Small intestine (tissue), 7 donors: ENCODE measurements at regions not wholly inside any gene's neighbourhood (a gene's known extent, or its start where the extent isn't known, plus 50 kb on each side); places are given as distances from the start of the nearest gene placed in this dataset.
"Not testable (repeated sequence)": the region's sequence is repeated elsewhere in the genome, so short reads cannot be mapped to it uniquely, and the experiment has no call there.

ENCODE experiments used
- DNase-seq, 2 donors: peaks; one replicate each; pipeline versions ENCODE4 v3.0.0 to v3.0.0-alpha.2; 2013
- FAIRE-seq: peaks from 2 replicates; lab custom pipeline; 2012; peaks lifted over from hg19 to GRCh38; lab: Jason Lieb, UNC
- H3K27ac ChIP-seq, 3 donors: one replicate each; pipeline ENCODE4 v1.5.1; 2013; ENCODE audit warnings: low read length in 2 of 3, mild to moderate bottlenecking in 2 of 3, control low read depth in 1 of 3, inconsistent platforms in 1 of 3, low read depth in 1 of 3, moderate library complexity in 1 of 3
- H3K27me3 ChIP-seq, 3 donors: one replicate each; pipeline ENCODE4 v1.6.1; 2013; ENCODE audit warnings: low read length in 3 of 3, inconsistent platforms in 1 of 3; ENCODE audit not compliant: control insufficient read depth in 3 of 3, insufficient read depth in 3 of 3
- H3K36me3 ChIP-seq, 3 donors: one replicate each; pipeline ENCODE4 v1.6.1; 2013; ENCODE audit warnings: low read length in 3 of 3, inconsistent platforms in 1 of 3, low read depth in 1 of 3, mild to moderate bottlenecking in 1 of 3, moderate library complexity in 1 of 3; ENCODE audit not compliant: control insufficient read depth in 3 of 3, insufficient read depth in 2 of 3
- H3K4me1 ChIP-seq, 3 donors: one replicate each; pipeline ENCODE4 v1.6.1; 2013; ENCODE audit warnings: low read length in 2 of 3, inconsistent platforms in 1 of 3, low read depth in 1 of 3, mild to moderate bottlenecking in 1 of 3, moderate library complexity in 1 of 3; ENCODE audit not compliant: control insufficient read depth in 3 of 3, insufficient read depth in 2 of 3
- H3K4me3 ChIP-seq, 3 donors: one replicate each; pipeline ENCODE4 v1.5.1; 2013; ENCODE audit warnings: low read length in 3 of 3, control low read depth in 1 of 3, inconsistent platforms in 1 of 3, low read depth in 1 of 3, mild to moderate bottlenecking in 1 of 3, moderate library complexity in 1 of 3
- H3K9me3 ChIP-seq, 2 donors: one replicate each; pipeline ENCODE4 v1.6.1; 2013; ENCODE audit warnings: low read depth in 1 of 2, low read length in 1 of 2; ENCODE audit not compliant: control insufficient read depth in 2 of 2, insufficient read depth in 1 of 2
- WGBS, 3 donors: extraction: QIAGEN DNeasy Blood & Tissue Kit; methylation state at CpG; one replicate each; pipeline ENCODE4 v1.1.7; 2013; 5-methylcytosine and 5-hydroxymethylcytosine counted together
- donor health status: healthy with polysubstance abuse.
- donor health status: control.
- donor health status: control.
- donor health status: Bipolar disorder and iron deficiency.
- donor health status: healthy.

DNA sequence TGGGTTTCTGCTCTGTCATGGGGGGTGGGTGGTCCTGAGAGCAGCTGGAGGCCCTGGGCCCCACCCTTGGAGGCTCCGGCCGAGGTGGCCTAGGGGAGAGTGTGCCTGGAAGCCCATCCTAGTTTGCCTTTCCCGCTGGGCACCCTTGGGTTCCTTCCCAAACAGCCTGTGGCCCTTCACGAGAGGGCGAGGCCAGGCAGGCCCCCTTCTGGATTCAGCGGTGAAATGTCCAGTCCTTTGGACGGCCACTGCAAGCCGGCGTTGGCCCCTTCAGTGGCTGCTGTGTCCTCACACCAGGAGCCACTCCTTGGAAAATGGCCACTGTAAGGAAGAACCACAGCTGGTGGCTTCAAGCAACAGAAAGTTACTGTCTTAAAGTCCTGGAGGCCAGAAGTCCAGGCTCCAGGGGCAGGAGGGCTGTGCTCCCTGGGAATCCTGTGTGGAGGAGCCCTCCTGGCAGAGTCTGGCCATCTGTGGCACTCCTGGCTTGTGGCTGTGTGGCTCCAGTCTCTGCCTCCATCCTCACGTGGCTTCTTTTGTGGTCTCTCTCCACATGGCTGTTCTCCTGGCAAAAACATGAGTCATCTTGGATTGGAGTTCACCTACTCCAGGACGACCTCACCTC, 854.1 kb downstream of the TBC1D22A start:
- H3K9me3 ChIP-seq: no peaks in the 10 kb centered on the region
- no peaks in the 10 kb centered on the region for H3K36me3 ChIP-seq
- WGBS, 3 donors: 84 to 87% (median 86%) methylated on average over 11 of the region's 11 CpGs
- FAIRE-seq (no peak), DNase-seq (no peak)
- peaks cover 0 to 2% (median 0%) of the 10 kb centered on the region in 3 donors for H3K27me3 ChIP-seq
- H3K27ac ChIP-seq: no peak overlapping the region
- H3K4me1 ChIP-seq: no peaks in the 10 kb centered on the region
- H3K4me3 ChIP-seq: no peak overlapping the region

DNA sequence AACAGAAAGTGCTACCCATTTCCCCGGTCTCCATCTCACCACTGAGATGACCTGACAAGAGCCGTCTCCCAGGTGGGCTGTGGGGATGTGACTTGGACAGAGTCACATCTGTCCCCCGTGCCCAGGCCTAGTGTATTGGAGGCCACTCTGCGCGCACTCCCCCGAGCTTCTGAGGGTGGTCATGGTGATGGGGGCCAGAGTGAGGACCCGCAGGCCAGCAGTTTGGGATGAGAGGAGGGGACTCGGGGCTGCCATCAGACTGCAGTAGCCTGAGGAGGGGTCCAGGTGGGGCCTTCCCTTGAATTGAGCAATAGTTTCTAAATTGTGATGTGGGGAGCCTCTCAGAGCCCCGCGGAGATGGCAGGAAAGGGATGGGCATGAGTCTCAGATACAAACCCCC, 852.6 kb downstream of the TBC1D22A start:
- DNase-seq (no peak), FAIRE-seq (no peak)
- no peaks in the 10 kb centered on the region for H3K36me3 ChIP-seq
- no peaks in the 10 kb centered on the region for H3K9me3 ChIP-seq
- no peak overlapping the region for H3K4me3 ChIP-seq
- peaks cover 0 to 2% (median 0%) of the 10 kb centered on the region in 3 donors for H3K27me3 ChIP-seq
- WGBS, 3 donors: 73 to 89% (median 88%) methylated on average over 10 of the region's 10 CpGs
- H3K27ac ChIP-seq: no peak overlapping the region
- no peaks in the 10 kb centered on the region for H3K4me1 ChIP-seq

- Histone ChIP-seq H3K36me3 (no peaks in the 10 kb centered on the region), H3K4me3 (no peak overlapping the region), H3K27ac (no peak overlapping the region), H3K27me3 (peaks cover 0 to 2% (median 0%) of the 10 kb centered on the region in 3 donors), H3K4me1 (no peaks in the 10 kb centered on the region), H3K9me3 (no peaks in the 10 kb centered on the region)
- DNase-seq: no peak
- 78 to 89% (median 81%) methylated on average over 13 of the region's 13 CpGs for WGBS, 3 donors
- FAIRE-seq: no peak
Measured at GRCh38 chr22:47613606-47614350, 851.3 kb downstream of the TBC1D22A start.

DNA sequence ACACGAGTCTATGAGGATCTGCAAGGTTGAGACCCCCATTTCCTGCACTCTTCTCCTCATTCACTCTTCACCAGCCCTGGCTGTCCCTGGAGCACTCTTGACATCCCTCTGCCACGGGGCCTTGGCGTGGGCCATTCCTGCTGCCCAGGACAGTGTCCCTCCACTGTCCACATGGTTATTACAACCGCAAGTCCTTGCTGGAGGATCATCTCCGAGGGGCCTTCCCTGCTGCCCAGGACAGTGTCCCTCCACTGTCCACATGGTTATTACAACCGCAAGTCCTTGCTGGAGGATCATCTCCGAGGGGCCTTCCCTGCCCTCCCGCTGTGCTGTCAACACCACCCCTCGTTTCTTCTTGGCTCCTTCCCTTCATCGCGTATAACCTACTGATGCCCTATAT, 850.7 kb downstream of the TBC1D22A start:
- H3K27me3 ChIP-seq, H3K27ac ChIP-seq, FAIRE-seq, H3K9me3 ChIP-seq, DNase-seq, H3K36me3 ChIP-seq, H3K4me1 ChIP-seq, H3K4me3 ChIP-seq: not testable (repeated sequence)
- 66 to 78% (median 72%) methylated on average over 11 of the region's 11 CpGs for WGBS, 3 donors

DNA sequence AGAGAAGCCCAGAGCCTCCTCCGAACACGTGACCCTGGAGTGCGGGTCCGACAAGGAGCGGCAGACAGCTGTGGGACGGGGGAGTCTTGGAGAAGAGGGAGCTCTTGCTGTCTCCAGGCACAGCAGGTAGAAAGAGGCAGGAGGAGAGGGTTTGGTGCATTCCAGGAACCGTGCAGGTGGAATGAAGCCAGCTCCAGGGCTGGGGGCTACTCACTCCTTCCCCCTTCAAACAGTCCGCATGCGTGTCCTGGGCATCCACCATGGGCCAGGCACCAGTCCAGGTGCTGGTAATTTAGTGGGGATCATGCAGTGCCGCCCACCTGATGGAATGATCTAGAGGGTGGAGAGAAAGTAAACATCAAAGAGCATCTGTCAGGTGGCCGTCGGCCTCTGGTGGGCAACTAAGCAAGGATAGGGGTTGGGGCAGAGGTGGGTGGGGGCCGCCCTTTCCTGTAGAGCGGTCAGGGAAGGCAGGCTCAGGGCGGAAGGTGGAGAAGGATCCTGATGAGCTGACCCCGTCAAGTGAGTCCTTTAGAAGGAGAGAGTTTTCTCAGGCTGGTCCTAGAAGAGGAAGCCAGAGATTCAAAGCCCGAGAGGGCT, 850.0 kb downstream of the TBC1D22A start:
- no peaks in the 10 kb centered on the region for H3K36me3 ChIP-seq
- no peaks in the 10 kb centered on the region for H3K4me1 ChIP-seq
- no peak overlapping the region for H3K27ac ChIP-seq
- DNase-seq (no peak), FAIRE-seq (no peak)
- H3K9me3 ChIP-seq: no peaks in the 10 kb centered on the region
- WGBS, 3 donors: 65 to 77% (median 71%) methylated on average over 17 of the region's 17 CpGs
- H3K27me3 ChIP-seq: no peaks in the 10 kb centered on the region
- H3K4me3 ChIP-seq: no peak overlapping the region

GRCh38 chr22:47610764-47611163, 848.3 kb downstream of the TBC1D22A start:
- Histone ChIP-seq H3K9me3 (no peaks in the 10 kb centered on the region), H3K36me3 (no peaks in the 10 kb centered on the region), H3K27me3 (no peaks in the 10 kb centered on the region), H3K4me3 (no peak overlapping the region), H3K27ac (no peak overlapping the region), H3K4me1 (no peaks in the 10 kb centered on the region)
- no peak for DNase-seq
- WGBS, 3 donors: 81 to 97% (median 91%) methylated on average over 9 of the region's 9 CpGs
- FAIRE-seq: no peak

DNA sequence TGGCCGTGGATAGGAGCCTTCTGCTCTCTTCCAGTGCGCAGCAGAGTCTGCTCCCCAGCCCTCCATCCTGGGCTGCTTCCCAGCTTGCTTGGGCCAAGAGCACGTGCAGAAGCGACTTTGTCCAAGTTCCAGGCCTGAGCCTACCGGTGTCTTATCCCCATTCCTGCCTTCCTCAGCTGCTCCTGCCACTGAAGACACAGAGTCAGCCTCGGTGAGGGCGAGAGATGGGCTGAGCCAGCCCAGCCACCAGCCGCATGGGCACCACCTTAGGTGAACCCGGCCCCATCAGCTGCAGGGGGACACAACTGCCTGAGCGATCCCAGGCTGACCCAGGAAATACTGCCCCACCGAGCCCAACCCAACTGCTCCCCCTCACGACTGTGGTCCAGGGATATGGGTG, 847.8 kb downstream of the TBC1D22A start:
- no peak for DNase-seq
- WGBS, 3 donors: 84 to 90% (median 88%) methylated on average over 11 to 12 of the region's 12 CpGs
- Histone ChIP-seq H3K27me3 (no peaks in the 10 kb centered on the region), H3K27ac (no peak overlapping the region), H3K4me3 (no peak overlapping the region), H3K36me3 (no peaks in the 10 kb centered on the region), H3K9me3 (no peaks in the 10 kb centered on the region), H3K4me1 (no peaks in the 10 kb centered on the region)
- no peak for FAIRE-seq

DNA sequence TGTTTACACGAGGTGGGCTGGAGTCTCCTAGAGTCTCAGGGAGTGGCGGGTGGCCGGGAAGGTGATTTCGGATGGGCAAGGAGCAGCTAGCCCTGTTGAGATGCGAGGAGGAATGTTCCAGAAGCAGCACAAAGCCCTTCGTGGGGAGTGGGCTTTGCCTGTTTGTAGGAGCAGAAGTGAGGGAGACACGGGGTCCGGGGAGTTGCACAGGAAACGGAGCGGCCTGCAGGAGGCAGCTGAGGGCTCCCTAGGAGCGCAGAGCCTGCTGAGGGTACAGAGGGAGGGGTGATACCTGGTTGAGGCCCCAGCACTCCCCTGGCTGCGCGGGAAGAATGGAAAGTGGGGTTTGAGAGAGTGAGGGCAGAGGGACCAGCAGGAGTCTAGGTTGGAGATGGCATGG, 847.2 kb downstream of the TBC1D22A start:
- no peaks in the 10 kb centered on the region for H3K9me3 ChIP-seq
- FAIRE-seq (no peak), DNase-seq (no peak)
- WGBS, 3 donors: 68 to 73% (median 72%) methylated on average over 13 of the region's 13 CpGs
- no peaks in the 10 kb centered on the region for H3K27me3 ChIP-seq
- no peak overlapping the region for H3K27ac ChIP-seq
- no peak overlapping the region for H3K4me3 ChIP-seq
- H3K36me3 ChIP-seq: no peaks in the 10 kb centered on the region
- no peaks in the 10 kb centered on the region for H3K4me1 ChIP-seq
